Pancreas (tissue), 10 donors: ENCODE measurements at regions not wholly inside any gene's neighbourhood (a gene's known extent, or its start where the extent isn't known, plus 50 kb on each side); places are given as distances from the start of the nearest gene placed in this dataset.

Experiments used
- ATAC-seq, 4 donors: fragments of 200-7000 bp; cut with Tn5 transposase; one replicate each; pipeline versions ENCODE4 v1.8.0 to v1.9.1; 2020; ENCODE audit warnings: mild to moderate bottlenecking in 4 of 4, moderate library complexity in 4 of 4
- DNase-seq, 6 donors: peaks; one replicate each; pipeline ENCODE4 v3.0.0-alpha.2; 2020
- FAIRE-seq: peaks from 2 replicates; lab custom pipeline; 2012; peaks lifted over from hg19 to GRCh38; lab: Jason Lieb, UNC
- H3K27ac ChIP-seq, 4 donors: fragments of 200-600 bp; sonication (generic); 1 replicate in 3 of 4; 2 replicates in 1 of 4; pipeline versions ENCODE4 v1.5.0 to v1.8.0; 2020
- H3K27me3 ChIP-seq, 4 donors: fragments of 200-600 bp; one replicate each; pipeline ENCODE4 v1.8.0; 2021
- H3K36me3 ChIP-seq, 3 donors: fragments of 200-600 bp; sonication (generic) in 1 of 3; one replicate each; pipeline versions ENCODE4 v1.5.0 to v1.8.0; 2020 to 2021
- H3K4me1 ChIP-seq, 3 donors: fragments of 200-600 bp; one replicate each; pipeline ENCODE4 v1.8.0; 2021
- H3K4me3 ChIP-seq, 4 donors: fragments of 200-600 bp; sonication (generic) in 2 of 4; one replicate each; pipeline versions ENCODE4 v1.5.0 to v1.8.0; 2020 to 2021
- H3K9me3 ChIP-seq, 4 donors: fragments of 200-600 bp; one replicate each; pipeline ENCODE4 v1.8.0; 2021
- CTCF ChIP-seq, 4 donors: fragments of 200-600 bp; sonication (generic) in 3 of 4; IDR thresholded peaks; one replicate each; pipeline versions ENCODE4 v1.5.0 to v1.8.0; 2021; ENCODE audit warnings: antibody characterized with exemption in 4 of 4
- WGBS, 2 donors: extraction: QIAGEN DNeasy Blood & Tissue Kit; methylation state at CpG; one replicate each; pipeline ENCODE4 v1.1.7; 2013; 5-methylcytosine and 5-hydroxymethylcytosine counted together
- intact Hi-C, 3 donors: fragments of 100-400 bp; cut with DNase I; formaldehyde crosslinking; loops; one replicate each; pipeline versions ENCODE4 v1.11.1 to v1.14.2; 2022
- donor health status: healthy with polysubstance abuse.
- donor health status: DM: no; HTN: no; CAD: no; lungs with moderate emphysema.
- donor health status: DM: no; HTN: no; CAD: no.
- donor health status: control.
- donor health status: control.
- donor health status: Bipolar disorder and iron deficiency.
- donor health status: DM: yes; HTN: yes; CAD: no.
- donor health status: DM: no; HTN: no; CAD: no.
- donor health status: DM: no; HTN: no; CAD: no.
- donor health status: DM: yes; HTN: yes; CAD: no.

- DNase-seq (no peak), ATAC-seq (no peak), FAIRE-seq (no peak)
- H3K9me3 ChIP-seq: no peaks in the 10 kb centered on the region
- H3K4me1 ChIP-seq: no peaks in the 10 kb centered on the region
- intact Hi-C loops: no loop called here
- H3K27ac ChIP-seq: no peak overlapping the region
- no peak overlapping the region for H3K4me3 ChIP-seq
- TF ChIP-seq CTCF (IDR thresholded peaks at IDR 0.05): no peak
- H3K36me3 ChIP-seq: no peaks in the 10 kb centered on the region
- H3K27me3 ChIP-seq: peaks cover 0 to 3% (median 0%) of the 10 kb centered on the region in 4 donors
Observed at GRCh38 chr10:55002420-55002819, 201.4 kb upstream of the PCDH15 start.

GRCh38 chr10:55001422-55001821 lies 200.4 kb upstream of the PCDH15 start:
- Histone ChIP-seq H3K4me1 (no peaks in the 10 kb centered on the region), H3K27ac (no peak overlapping the region), H3K27me3 (no peaks in the 10 kb centered on the region), H3K4me3 (no peak overlapping the region), H3K9me3 (no peaks in the 10 kb centered on the region), H3K36me3 (no peaks in the 10 kb centered on the region)
- ATAC-seq: no peak
- TF ChIP-seq CTCF (IDR thresholded peaks at IDR 0.05): no peak
- intact Hi-C loops: no loop called here
- DNase-seq: peak in 1 of 6 donors; percentile 26
- WGBS, 2 donors: 70 to 75% methylated on average over 1 of the region's 1 CpG
- no peak for FAIRE-seq

- H3K4me1 ChIP-seq: no peaks in the 10 kb centered on the region
- ATAC-seq (no peak), DNase-seq (no peak), FAIRE-seq (no peak)
- no peaks in the 10 kb centered on the region for H3K36me3 ChIP-seq
- no peak overlapping the region for H3K27ac ChIP-seq
- no peaks in the 10 kb centered on the region for H3K27me3 ChIP-seq
- H3K9me3 ChIP-seq: no peaks in the 10 kb centered on the region
- WGBS, 2 donors: 47 to 54% methylated on average over 2 of the region's 2 CpGs
- intact Hi-C loops: no loop called here
- H3K4me3 ChIP-seq: no peak overlapping the region
- TF ChIP-seq CTCF (IDR thresholded peaks at IDR 0.05): no peak
Observed at GRCh38 chr10:54993148-54993547, 192.1 kb upstream of the PCDH15 start.

GRCh38 chr10:54985732-54986131 lies 184.7 kb upstream of the PCDH15 start:
- Histone ChIP-seq H3K4me1 (no peaks in the 10 kb centered on the region), H3K4me3 (no peak overlapping the region), H3K36me3 (no peaks in the 10 kb centered on the region), H3K9me3 (no peaks in the 10 kb centered on the region), H3K27ac (no peak overlapping the region), H3K27me3 (no peaks in the 10 kb centered on the region)
- no peak for ATAC-seq
- DNase-seq: no peak
- intact Hi-C loops: no loop called here
- FAIRE-seq: no peak
- TF ChIP-seq CTCF (IDR thresholded peaks at IDR 0.05): peak in 2 of 4 donors; percentile 17
- whole genome bisulfite sequencing, 2 donors: 7 to 12% methylated on average over 1 of the region's 1 CpG

GRCh38 chr10:54983255-54983654 lies 182.2 kb upstream of the PCDH15 start:
- Histone ChIP-seq H3K4me1 (no peaks in the 10 kb centered on the region), H3K27me3 (no peaks in the 10 kb centered on the region), H3K27ac (no peak overlapping the region), H3K4me3 (no peak overlapping the region), H3K36me3 (no peaks in the 10 kb centered on the region), H3K9me3 (no peaks in the 10 kb centered on the region)
- no peak for ATAC-seq
- DNase-seq: no peak
- no peak for TF ChIP-seq CTCF (IDR thresholded peaks at IDR 0.05)
- no peak for FAIRE-seq
- intact Hi-C loops: no loop called here
